ENCODE measurements at regions not wholly inside any gene's neighbourhood (a gene's known extent, or its start where the extent isn't known, plus 50 kb on each side); places are given as distances from the start of the nearest gene placed in this dataset.

DNA sequence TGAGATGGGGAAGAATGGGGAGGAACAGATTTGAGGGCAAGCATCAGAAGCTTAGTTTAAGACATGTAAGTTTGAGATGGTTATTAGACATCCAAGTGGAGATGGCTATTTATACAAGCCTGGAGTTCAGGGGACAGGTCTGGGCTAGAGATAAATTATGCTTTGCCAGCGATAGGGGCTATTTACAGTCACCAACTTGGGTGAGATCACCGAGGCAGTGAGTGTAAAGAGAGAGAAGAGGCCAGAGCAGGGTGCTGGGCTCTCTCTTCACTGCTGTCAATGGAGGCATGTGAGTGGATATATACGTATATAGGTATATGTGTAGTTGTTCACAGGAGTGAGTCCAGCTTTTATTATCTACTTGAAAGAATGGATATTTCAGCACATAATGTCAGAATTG lies 81.0 kb downstream of the QPCT start:
- no peak for DNase-seq (ENCODE audit: low read depth in 2 of 2)

DNA sequence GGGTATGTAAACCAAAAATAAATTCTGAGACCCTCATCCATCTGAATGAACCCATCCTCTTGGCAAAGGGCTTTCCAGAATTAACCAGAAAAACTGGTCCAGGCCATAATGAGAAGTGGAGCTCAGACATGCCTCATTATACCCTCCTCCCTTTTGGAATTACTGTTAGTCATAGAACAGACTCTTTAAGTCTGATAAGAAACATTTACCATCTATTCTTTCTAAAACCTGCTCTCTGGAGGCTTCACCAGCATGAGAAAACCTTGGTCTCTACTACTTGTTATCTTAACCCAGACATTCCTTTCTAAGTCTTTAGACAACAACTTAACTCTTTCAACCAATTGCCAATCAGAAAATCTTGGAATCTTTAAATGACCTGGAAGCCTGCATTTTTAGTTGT lies 82.8 kb downstream of the QPCT start:
- DNase-seq (ENCODE audit: low read depth in 2 of 2), result no peak

DNA sequence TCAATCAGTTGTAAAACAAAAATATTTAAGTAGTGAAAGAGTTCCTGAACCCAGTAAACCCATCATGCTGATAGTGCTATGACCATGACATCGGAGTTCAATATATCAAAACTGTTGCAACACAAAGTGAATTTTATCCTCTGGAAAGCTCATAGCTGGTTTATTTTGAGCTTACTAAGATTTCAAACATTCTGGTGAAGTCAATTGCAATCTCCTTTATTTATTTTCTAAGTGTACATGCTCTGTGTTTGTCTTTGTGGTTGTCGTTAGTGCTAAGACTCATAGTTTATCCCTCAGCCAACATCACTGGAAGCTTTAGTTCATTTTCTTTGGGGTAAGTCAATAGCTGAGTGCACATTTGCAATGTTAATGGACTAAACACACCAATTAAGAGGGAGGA lies 91.9 kb downstream of the QPCT start:
- DNase-seq (ENCODE audit: low read depth in 2 of 2), result no peak

DNA sequence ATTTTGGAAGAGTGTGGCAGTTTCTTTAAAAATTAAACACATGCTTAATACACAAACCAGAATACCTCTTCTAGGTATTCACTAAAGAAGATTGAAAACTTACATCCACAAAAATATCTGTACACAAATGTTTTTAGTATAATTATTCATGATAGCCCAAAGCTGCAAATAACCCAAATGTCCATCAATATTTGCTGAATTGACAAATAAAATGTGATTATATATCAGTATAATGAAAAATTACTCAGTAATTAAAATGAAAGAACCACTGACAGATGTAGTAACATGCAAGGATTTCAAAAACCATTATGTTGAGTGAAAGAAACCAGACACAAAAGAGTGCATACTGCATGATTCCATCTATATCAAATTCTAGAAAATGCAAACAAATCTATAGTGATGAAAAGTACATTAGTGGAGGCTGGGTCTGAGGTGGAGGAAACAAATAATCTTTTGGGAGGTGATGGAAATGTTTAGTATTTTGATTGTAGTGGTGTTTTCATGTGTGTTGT lies 94.8 kb downstream of the QPCT start:
- no peak for DNase-seq (ENCODE audit: low read depth in 2 of 2)

DNA sequence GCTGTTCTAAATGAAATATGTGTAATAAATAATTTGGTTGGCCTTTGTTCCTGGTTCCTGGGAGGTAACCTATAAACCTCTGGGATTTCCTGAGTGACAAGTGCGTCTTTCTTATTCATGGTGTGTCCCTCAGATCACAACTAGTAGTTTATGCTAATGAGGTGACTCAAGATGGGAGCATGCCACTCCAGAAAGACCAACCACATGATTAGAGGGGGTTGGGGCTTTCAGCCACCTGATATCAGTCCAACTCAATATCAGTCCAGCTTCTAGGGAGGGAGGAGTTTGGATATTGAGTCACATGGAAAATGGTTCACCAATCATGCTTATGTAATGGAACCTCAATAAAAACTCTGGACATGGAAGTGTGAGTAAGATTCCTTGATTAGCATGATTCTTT lies 96.6 kb downstream of the QPCT start:
- DNase-seq (ENCODE audit: low read depth in 2 of 2), result no peak

DNA sequence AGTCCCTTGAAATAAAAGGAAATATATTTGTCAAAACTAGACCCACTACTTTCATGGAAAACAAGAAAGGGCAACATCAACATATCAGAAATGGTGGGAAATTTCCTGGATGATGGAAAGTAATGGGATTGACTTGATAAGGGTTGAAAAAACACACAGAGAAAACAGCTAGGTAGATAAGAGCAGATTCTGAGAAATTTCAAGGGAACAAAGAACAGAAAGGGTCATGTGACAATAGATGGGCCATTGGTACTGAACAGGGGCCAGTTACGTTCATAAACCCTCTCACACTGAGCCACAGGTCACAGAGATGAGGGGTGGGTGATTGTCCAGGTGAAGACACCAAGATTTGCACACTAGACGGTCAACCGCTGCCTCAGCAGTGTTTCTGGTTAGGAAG lies 98.7 kb downstream of the QPCT start:
- DNase-seq (ENCODE audit: low read depth in 2 of 2), result no peak

DNA sequence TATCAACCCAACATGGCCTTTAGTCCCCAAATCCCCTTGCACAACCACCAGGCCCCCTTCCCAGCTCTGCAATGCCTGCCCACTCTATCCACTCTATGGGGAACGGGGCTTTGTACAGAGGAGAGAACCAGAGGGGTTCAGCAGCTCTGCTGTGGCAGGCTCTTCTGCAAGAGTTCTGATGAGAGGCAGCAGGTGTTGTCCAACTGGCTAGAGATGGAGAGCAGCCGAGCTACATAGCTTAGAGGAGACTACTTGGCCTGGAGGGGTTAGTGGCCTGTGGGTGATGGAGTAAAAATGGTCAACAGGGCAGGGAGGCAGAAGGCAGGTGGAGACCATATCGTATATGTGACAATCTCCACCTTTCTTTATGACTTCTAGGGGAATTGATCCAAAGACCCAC lies 103.0 kb downstream of the QPCT start:
- no peak for DNase-seq (ENCODE audit: low read depth in 2 of 2)

DNA sequence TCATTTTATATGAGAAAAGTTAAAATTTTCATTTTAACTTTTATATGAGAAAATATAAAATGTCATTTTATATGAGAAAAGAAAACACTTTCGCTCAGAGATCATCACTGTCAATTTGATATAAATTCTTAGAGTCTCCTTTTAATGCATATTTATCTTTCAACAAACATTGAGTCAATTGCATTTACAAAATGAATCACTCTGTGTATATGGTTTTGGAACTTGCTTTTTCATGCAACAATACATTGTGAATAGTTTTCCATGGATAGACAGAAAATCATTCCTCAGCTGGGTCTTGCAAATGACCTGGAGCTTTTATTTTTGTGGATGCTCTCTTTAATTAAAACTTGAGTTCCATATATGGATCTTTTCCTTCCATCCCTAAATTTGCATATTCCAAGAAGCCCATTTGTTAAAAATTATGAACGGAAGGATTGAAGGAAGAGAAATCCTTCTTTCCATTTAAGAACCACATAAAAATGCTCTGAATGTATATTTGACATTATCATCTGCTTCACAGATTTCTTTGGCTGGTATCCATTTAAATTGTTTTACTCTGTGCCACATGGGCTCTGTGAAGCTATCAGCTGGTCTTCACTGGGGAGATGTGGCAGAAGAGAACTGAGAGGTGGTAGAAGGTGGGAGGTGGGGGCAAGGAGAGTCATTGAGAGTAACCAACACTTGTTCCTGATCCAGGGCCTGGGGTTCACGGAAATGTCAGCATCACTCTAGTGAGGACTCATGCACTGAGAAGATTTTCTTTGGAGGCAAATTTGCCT lies 104.1 kb downstream of the QPCT start:
- no peak for DNase-seq (ENCODE audit: low read depth in 2 of 2)

DNA sequence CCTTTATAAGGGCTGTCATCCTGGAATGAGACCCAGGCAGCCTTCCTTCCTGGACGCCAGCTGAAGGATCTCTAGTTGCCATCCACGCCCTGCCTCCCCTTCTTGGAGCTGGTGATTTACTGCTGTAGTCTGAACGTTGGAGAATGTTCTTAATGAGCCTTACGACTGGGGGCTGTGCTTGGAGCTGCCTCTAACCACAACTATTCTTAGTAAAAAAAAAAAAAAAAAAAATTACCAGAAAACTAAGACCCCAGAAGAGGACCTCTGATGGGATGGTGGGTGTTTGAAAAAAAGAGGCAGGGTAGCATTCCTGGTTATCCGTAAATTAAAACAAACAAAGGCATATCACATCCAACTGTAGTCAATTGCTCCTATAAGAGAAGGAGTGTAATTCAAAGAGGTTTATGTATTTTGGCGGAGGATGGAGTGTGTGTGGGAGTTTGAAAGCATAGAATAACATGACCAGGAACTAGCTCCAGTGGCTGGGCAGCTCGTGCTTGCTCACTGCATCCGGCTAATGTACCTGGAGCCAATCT lies 105.4 kb downstream of the QPCT start:
- no peak for DNase-seq (ENCODE audit: low read depth in 2 of 2)

DNA sequence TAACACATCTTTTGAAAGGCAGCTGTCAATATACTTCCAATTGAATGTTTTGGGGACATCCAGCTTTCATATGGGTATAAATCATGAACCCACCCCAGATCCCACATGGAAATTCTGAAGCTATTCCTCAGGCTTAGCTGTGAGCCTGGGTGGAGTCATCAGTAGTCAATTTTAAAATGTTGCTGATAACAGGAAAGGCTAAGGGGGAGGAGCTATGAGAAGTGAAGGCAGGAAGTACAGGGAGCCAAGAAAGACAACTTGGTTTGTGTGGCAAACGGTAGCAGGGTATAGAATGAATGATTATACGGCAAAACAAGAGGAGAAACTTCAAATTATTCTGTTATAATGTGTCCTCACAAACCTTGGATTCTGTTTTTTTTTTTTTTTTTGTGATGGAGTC lies 108.6 kb downstream of the QPCT start:
- DNase-seq (ENCODE audit: low read depth in 2 of 2), result no peak

DNA sequence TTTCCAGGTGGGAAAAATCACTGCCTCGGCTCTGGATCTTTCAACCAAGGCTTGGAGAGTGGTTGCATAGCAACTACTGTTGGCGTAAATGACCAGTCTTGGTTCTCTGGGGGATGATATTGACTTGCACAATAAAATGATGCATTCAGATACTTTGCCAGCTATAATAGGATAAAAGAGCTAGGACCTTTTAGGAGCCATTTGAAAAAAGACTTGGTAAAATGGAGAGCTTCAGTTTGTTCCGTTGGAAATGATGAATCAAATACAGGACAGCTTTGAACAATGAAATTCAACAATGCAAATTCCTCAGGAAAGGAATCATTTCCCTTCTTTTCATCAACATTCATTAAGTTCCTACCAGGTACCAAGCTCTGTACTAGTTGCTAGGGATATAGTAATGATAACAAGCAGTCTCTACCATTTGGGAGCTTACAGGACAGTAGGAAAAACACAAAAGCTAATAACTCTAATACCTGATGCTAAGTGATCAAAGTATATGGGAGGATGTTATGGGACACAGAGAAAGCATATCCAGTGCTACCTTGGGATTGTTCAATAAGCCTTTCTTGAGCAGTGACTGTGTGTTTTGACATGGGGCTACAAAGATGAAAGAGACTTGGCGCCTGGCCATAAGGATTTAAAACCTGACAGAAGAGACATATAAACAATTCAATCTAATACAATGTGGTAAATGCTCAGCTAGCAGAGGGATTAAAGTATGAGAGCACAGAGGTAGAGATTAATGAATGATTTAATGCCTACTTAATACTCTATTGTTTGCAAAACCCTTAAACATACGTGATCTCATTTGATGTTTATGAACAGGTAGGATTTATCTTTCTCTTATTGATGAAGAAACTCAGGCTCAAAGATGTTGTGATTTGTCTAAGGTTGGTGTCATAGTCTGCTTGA lies 110.7 kb downstream of the QPCT start:
- no peak for DNase-seq (ENCODE audit: low read depth in 2 of 2)

DNA sequence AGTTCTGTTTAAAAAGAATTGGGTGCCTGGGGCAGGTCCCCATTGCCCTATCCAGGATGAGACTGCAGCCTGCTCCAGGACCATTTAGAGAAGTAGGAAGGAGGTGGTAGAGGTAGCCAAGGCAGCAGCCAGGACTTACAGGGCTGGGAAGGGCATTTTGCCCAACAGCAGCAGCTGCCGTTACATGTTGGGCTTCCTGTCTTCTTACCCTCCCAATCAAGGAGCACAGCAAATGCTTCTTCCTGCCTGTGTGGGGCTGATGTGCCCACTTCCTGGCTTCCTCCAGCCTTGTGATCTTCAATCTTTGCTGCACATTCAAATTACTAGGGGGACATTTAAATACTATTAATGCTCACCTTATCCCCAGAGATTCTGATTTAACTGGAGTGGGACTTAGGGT lies 112.0 kb downstream of the QPCT start:
- peak in 1 of 2 donors; percentile 1 for DNase-seq (ENCODE audit: low read depth in 2 of 2)

DNA sequence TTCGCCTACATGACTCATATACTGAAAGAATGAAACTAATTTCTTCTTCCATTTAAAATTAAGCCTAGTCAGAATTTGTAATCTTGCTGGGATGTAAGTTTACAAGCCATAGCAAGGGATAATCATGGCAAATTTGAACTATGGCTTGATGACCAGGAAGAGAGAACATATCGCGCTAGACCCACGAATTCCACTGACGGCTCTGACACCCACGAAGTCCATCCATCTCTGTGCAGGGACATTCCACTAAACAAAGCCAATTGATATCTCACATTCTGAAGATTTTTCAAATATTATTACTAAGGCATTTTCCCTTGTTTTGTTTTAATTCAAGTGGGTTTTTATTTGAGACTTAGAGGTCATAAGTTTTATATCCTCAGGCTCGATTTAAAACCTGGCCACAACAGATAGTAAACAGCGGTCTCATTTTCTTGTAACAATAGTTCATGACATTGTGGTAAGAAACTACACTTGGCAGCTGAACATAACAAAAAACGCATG lies 113.0 kb downstream of the QPCT start:
- DNase-seq (ENCODE audit: low read depth in 2 of 2), result no peak

DNA sequence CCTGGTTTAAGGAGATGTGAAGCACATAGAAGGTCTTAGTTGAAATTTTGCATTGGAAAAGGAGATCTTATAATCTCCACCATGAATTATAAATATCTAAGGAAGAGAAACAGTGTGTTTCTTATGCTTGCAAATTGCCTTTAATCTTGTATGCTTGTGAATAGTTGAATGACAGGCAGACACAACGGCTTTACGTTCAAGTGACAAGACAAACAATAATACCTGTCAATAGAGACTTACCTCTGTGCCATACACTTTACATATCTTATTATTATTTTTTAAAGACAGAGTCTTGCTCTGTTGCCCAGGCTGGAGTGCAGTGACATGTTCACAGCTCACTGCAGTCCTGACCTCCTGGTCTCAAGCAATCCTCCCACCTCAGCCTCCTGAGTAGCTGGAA lies 113.7 kb downstream of the QPCT start:
- no peak for DNase-seq (ENCODE audit: low read depth in 2 of 2)

DNA sequence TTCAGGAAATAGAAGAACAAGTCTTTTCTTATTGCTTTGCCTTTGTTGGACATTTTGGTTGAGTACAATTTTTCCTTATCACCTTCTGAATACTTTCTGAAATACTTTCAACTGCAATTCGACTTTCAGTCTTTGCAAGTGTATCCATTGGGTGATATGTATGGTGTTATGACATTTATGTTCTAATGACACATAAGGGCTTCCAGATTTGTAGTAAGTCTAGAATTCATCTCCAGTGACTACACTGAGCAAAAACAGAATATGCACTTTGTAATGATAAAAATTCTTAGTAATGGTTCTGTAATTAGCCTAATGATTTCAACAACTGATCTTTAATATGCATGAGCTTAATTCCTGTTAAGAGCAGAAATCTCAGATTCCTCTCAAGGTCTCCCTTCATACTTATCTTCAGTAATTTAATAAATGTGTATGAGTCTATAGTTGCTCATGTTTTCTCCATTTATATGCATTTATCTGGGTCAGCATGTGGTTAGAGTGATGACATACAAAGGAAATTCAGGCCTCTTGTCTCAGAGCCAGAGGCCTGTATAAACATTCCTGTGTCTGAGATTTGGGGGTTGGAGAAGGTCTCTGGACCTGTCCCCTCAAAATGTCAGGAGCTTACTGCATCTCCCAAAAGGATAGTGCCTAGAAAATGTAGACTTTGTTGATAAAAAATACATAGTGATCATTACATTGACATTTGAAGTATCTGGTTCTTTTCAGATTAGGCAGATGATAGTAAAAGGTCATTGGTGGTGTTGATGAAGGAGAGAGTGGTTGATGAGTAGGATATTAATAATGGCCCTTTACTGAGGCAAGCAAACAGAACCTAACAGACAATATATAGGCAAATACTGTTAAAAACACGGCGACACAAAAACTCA lies 114.9 kb downstream of the QPCT start:
- DNase-seq (ENCODE audit: low read depth in 2 of 2), result no peak

DNA sequence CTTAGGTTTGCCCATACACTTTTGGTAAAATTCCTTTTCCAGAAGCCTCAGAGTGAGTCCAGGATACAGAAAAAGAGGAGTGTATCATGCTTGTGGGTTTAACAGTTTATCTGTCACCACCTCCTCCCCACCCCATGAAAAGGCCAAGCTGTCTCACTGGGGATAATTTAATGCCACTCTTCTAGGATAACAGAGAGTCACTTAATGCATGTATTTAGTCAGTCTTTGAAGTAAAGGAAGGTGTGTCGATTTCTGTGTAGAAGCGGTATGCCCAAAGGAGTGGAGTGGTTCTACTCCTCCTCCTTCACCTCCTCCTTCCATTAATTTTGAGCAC lies 116.4 kb downstream of the QPCT start:
- DNase-seq (ENCODE audit: low read depth in 2 of 2), result no peak

DNA sequence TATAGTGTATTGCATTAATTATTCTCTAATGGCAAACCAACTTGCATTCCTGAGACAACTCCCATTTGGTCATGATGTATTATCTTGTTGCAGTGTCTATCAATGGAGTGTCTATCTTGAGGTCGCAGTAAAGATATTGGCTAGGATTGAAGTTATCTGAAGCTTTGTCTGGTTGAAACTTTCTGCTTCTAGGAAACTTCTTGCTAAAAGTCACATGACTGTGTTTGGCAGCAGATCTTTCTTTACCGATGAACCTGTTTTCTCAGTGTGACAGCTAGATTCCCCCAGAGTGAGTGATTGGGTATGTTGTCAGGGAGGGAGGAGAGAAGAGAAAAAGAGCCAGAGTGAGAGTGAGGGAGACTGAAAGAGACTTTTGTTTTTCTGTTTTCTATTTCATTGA lies 119.6 kb downstream of the QPCT start:
- no peak for DNase-seq (ENCODE audit: low read depth in 2 of 2)

DNA sequence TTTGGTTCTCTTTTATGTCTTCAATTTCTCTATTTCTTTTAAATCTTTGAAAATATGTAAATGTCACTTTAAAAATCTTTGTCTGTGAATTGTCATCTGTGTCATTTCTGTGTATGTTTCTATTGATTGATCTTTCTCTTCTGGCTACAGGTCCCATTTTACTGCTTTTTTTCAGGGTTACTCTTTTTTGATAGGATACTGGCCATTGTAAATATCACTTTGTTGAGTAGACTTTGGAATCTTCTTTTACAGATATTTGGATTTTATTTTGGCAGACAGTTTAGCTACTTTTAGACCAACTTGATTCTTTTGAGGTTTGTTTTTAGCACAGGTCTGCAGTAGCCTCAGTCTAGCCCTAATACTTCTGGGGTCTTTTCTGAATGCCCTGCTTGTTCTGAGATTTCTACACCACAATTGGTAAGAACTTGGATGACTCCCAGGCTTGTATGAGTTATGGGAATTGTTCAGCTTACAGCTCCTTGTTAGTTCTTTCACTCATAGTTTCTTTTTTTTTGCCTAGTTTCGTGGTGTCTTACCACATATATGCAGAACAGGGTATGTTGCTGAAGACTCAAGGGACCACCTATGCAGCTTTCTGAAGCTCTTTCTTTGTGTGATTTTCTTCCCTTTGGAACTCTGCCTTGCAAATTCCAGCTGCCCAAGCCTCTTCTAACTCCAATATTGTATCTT lies 122.2 kb downstream of the QPCT start:
- DNase-seq (ENCODE audit: low read depth in 2 of 2), result no peak

DNA sequence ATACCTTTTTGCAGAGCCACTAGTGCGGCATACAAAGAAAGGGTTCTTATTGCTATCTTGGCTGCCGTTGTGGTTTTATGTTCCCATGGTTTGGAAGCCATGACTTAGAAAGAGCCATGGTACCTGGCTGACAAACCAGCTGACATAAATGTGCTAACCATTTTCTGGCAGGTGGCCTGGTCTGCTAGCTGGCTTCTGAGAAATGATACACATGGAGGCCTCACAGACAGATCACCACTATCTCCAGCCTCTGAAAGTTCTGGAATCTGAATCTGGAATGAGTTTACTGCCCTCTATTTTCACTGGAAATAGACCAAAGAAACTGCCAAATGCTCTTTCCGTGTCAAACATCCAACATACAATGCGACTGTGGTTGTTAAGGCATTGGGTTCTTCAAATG lies 123.7 kb downstream of the QPCT start:
- no peak for DNase-seq (ENCODE audit: low read depth in 2 of 2)

DNA sequence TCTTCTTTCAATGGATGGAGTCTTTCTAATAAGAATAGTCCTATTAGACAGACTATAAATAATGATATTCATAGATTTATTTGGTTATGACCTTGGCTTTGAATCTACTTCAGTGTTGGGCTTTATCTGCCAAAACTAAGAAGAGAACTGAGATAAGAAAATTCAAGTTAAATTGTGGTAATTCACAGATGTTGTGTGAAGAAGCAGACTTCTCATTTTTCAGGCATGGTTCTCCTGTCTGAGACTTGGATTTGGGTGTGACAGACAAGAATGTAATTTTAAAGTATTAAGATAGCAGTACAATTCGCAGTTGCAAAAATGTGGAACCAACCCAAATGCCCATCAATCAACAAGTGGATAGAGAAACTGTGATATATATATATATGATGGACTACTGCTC lies 124.7 kb downstream of the QPCT start:
- no peak for DNase-seq (ENCODE audit: low read depth in 2 of 2)

DNA sequence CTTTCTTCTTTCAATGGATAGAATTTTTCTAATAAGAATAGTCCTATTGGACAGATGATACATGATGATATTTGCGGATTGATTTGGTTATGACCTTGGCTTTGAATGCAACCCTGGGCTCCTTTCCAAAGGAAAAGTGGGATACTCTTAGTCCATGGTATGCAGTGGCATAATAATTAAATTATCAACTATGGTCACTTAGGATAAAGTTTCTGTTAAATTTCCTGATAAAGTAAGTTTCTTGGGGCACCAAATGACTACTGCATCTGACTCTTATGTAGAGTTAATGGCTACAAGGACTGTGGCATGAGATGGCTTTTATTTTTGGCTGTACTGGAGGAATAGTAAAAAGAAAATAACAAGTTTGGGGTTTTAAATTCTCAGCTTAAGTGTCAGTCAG lies 126.7 kb downstream of the QPCT start:
- no peak for DNase-seq (ENCODE audit: low read depth in 2 of 2)

All from stimulated activated CD8-positive, alpha-beta memory T cell treated with anti-CD3 and anti-CD28 coated beads, Interleukin-2, amount 100 ng/mL, for 48 hours (primary cell).